Spleen (tissue), 11 donors: ENCODE measurements at regions not wholly inside any gene's neighbourhood (a gene's known extent, or its start where the extent isn't known, plus 50 kb on each side); places are given as distances from the start of the nearest gene placed in this dataset.

ENCODE experiments used
- DNase-seq: peaks from one replicate; pipeline ENCODE4 v3.0.0-alpha.2; 2020
- H3K27ac ChIP-seq, 8 donors: fragments of 200-600 bp; sonication (generic) in 7 of 8; 1 replicate in 4 of 8; 2 replicates in 4 of 8; pipeline versions ENCODE4 v1.5.0 to v1.8.0; 2016 to 2021; ENCODE audit warnings: inconsistent platforms in 4 of 8, mild to moderate bottlenecking in 4 of 8, moderate library complexity in 1 of 8
- H3K27me3 ChIP-seq, 7 donors: fragments of 200-600 bp; sonication (generic) in 6 of 7; replicated peaks in 1 of 7; 1 replicate in 4 of 7; 2 replicates in 3 of 7; pipeline versions ENCODE4 v1.5.0 to v1.8.0; 2016 to 2021; ENCODE audit warnings: inconsistent platforms in 3 of 7, mild to moderate bottlenecking in 1 of 7
- H3K36me3 ChIP-seq, 6 donors: fragments of 200-600 bp; sonication (generic) in 5 of 6; 1 replicate in 4 of 6; 2 replicates in 2 of 6; pipeline versions ENCODE4 v1.5.0 to v1.8.0; 2016 to 2021; ENCODE audit warnings: inconsistent platforms in 2 of 6
- H3K4me1 ChIP-seq, 6 donors: fragments of 200-600 bp; sonication (generic) in 5 of 6; 1 replicate in 3 of 6; 2 replicates in 3 of 6; pipeline versions ENCODE4 v1.5.0 to v1.8.0; 2016 to 2021; ENCODE audit warnings: inconsistent platforms in 3 of 6
- H3K4me3 ChIP-seq, 8 donors: fragments of 200-600 bp; sonication (generic) in 7 of 8; 1 replicate in 4 of 8; 2 replicates in 4 of 8; pipeline versions ENCODE4 v1.5.0 to v1.8.0; 2016 to 2021; ENCODE audit warnings: inconsistent platforms in 4 of 8, mild to moderate bottlenecking in 4 of 8, moderate library complexity in 2 of 8
- H3K9me3 ChIP-seq, 8 donors: fragments of 200-600 bp; sonication (generic) in 7 of 8; 1 replicate in 4 of 8; 2 replicates in 4 of 8; pipeline versions ENCODE4 v1.5.0 to v1.8.0; 2016 to 2021; ENCODE audit warnings: inconsistent platforms in 4 of 8
- POLR2A ChIP-seq, 3 donors: fragments of 450-650 bp; IDR thresholded peaks; one replicate each; pipeline ENCODE4 v1.5.1; 2017; ENCODE audit warnings: antibody characterized with exemption in 3 of 3, mild to moderate bottlenecking in 1 of 3
- POLR2AphosphoS5 ChIP-seq, 3 donors: sonication (generic); formaldehyde crosslinking; IDR thresholded peaks; one replicate each; pipeline ENCODE4 v1.5.1; 2017; ENCODE audit warnings: antibody characterized with exemption in 3 of 3
- WGBS, 5 donors: extraction: QIAGEN DNeasy Blood & Tissue Kit in 3 of 5; methylation state at CpG; one replicate each; pipeline versions ENCODE4 v1.1.5 to v1.1.7; 2013 to 2018; 5-methylcytosine and 5-hydroxymethylcytosine counted together
- intact Hi-C: fragments of 100-400 bp; cut with DNase I; formaldehyde crosslinking; loops from one replicate; pipeline ENCODE4 v1.15.0; 2023; ENCODE audit warnings: low total_unique reads
- TF ChIP-seq, protein P1 (sequence below), 11 experiments: fragments of 200-600 bp in 7 of 11; fragments of 450-650 bp in 4 of 11; sonication (generic) in 4 of 11; IDR thresholded peaks in 8 of 11; conservative IDR thresholded peaks in 3 of 11; 1 replicate in 7 of 11; 2 replicates in 4 of 11; pipeline versions ENCODE4 v1.4.0 to v1.8.0; 2016 to 2021; ENCODE audit warnings: antibody characterized with exemption in 11 of 11, inconsistent platforms in 4 of 11, mild to moderate bottlenecking in 1 of 11
- donor health status: healthy with polysubstance abuse.
- donor health status: DM: no; HTN: no; CAD: no; lungs with moderate emphysema.
- donor health status: DM: no; HTN: no; CAD: no.
- donor health status: Bipolar disorder and iron deficiency.
- donor health status: healthy.
- donor health status: DM: no; HTN: no; CAD: no.
- donor health status: DM: yes; HTN: yes; CAD: no.

DNA sequence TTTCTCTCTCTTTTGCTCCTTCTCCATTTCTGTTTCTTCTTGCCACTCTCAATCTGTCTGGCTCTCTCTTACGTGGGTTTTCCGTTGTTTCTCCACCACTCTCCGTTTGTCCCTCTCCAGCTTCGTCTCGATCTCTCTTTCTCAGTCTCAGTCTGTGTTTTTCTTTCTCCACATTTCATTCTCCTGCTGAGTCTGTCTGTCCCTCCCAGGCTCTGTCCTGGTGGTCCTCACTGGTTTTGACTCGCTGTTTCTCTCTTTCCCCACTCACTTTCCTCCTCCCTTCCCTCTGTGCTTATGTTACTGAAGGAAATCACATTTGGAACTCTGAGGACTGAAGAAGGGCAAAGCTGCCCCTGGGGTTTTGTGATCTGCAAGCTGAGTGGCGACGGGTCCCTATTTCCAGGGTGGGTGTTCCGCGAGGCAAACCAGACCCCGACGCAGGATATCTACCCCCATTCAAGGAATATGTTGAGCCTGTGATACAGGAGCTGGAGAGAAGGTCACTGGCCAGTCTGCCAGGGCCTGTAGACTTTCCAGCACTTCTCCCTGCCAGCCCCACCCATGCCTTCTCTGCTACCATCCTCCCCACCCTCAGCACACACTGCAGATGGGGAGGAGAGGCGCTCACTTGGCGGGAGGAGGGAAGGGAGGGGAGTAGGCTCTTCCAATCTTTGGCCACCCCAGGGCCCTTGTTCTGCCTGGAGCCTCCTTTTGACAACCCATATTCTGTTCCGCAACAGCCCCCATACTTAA, 102.7 kb upstream of the MAP1LC3B2 start:
- WGBS, 5 donors, result 70 to 81% (median 76%) methylated on average over 14 to 15 of the region's 15 CpGs
- Histone ChIP-seq H3K27me3 (peaks cover 0 to 9% (median 0%) of the 10 kb centered on the region in 7 donors), H3K36me3 (no peaks in the 10 kb centered on the region), H3K4me1 (peaks cover 0 to 35% (median 9%) of the 10 kb centered on the region in 6 donors), H3K9me3 (no peaks in the 10 kb centered on the region), H3K4me3 (no peak overlapping the region), H3K27ac (peak overlapping the region in 7 of 8 donors; percentile 9 to 65 (median 44))
- DNase-seq, result peak; percentile 48
- intact Hi-C loops, result no loop called here
- TF ChIP-seq POLR2A (IDR thresholded peaks at IDR 0.05) (no peak), POLR2AphosphoS5 (IDR thresholded peaks at IDR 0.05) (no peak)
- TF ChIP-seq, protein P1, sequence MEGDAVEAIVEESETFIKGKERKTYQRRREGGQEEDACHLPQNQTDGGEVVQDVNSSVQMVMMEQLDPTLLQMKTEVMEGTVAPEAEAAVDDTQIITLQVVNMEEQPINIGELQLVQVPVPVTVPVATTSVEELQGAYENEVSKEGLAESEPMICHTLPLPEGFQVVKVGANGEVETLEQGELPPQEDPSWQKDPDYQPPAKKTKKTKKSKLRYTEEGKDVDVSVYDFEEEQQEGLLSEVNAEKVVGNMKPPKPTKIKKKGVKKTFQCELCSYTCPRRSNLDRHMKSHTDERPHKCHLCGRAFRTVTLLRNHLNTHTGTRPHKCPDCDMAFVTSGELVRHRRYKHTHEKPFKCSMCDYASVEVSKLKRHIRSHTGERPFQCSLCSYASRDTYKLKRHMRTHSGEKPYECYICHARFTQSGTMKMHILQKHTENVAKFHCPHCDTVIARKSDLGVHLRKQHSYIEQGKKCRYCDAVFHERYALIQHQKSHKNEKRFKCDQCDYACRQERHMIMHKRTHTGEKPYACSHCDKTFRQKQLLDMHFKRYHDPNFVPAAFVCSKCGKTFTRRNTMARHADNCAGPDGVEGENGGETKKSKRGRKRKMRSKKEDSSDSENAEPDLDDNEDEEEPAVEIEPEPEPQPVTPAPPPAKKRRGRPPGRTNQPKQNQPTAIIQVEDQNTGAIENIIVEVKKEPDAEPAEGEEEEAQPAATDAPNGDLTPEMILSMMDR (IDR thresholded peaks at IDR 0.05 in 8 of 11, conservative IDR thresholded peaks at IDR 0.05 in 3 of 11), result no peak

DNA sequence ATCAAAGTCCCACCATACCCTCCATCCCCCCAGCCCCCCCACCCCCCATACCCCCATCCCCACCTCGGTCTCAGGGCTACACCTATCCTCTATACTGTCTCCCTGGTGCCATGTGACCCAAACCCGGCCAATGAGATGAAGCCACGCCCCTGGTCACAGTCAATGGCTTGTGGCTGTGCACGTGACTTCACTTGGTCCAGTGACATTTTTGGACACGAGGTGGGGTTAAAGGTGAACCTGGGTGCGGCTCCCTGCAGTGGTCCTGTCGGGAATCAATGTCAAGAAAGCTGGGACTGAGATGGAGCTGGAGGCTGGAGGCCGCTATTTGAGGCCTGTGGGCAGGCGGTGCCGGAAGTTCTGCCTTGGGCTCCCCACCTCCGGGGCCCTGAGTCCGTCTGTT, 100.7 kb upstream of the MAP1LC3B2 start:
- Histone ChIP-seq H3K27ac (no peak overlapping the region), H3K36me3 (no peaks in the 10 kb centered on the region), H3K27me3 (peaks cover 0 to 9% (median 0%) of the 10 kb centered on the region in 7 donors), H3K9me3 (no peaks in the 10 kb centered on the region), H3K4me3 (no peak overlapping the region), H3K4me1 (peaks cover 0 to 25% (median 9%) of the 10 kb centered on the region in 6 donors)
- peak; percentile 34 for DNase-seq
- intact Hi-C loops, result no loop called here
- TF ChIP-seq POLR2AphosphoS5 (IDR thresholded peaks at IDR 0.05), result no peak
- no peak for TF ChIP-seq POLR2A (IDR thresholded peaks at IDR 0.05)
- TF ChIP-seq, protein P1 (IDR thresholded peaks at IDR 0.05 in 8 of 11, conservative IDR thresholded peaks at IDR 0.05 in 3 of 11), result no peak
- 82 to 93% (median 88%) methylated on average over 11 to 12 of the region's 12 CpGs for WGBS, 5 donors

DNA sequence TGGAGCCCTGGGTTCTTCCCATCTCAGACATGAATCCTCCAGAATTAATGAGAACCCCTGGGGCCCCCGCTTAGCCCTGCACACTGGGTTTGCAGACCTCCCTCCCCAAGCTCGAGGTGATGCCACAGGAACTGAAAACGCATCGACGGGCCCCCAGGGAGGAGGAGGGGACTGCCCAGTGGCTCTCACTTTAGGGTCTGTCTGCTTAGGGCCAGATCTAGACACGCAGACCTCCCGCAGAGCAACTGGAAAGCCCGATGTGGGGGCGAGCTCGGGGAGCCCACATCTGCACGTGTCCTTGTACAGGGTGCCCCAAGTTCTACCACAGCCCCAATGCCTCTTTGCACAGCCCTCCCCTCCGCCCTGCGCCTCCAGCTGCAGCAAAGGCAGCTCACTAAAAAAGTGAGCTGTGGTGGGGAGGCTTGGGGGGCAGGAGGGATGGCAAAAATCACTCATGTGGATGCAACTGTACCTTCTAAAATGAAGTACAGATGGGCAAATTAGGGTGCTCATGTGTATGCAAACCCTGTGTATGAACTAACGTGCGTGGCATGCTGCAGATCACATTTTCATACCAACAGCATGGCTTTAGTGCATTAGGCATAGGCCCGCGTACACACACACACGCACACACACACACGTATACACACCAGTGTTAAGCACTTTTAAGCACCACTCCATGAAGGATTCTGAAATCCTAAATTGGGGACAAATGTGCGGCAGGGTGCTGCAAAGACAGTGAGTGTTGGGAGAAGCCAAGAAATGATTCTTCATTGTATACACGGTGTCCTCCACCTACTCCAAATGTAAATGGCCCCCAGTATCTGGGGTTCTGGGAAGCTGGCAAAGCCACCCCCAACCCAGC, 99.9 kb upstream of the MAP1LC3B2 start:
- intact Hi-C loops, result no loop called here
- TF ChIP-seq POLR2AphosphoS5 (IDR thresholded peaks at IDR 0.05) (no peak), POLR2A (IDR thresholded peaks at IDR 0.05) (no peak)
- TF ChIP-seq, protein P1 (IDR thresholded peaks at IDR 0.05 in 8 of 11, conservative IDR thresholded peaks at IDR 0.05 in 3 of 11), result no peak
- peaks cover 0 to 22% (median 9%) of the 10 kb centered on the region in 6 donors for H3K4me1 ChIP-seq
- H3K27ac ChIP-seq, result no peak overlapping the region
- DNase-seq, result peak; percentile 54
- H3K9me3 ChIP-seq, result no peaks in the 10 kb centered on the region
- H3K4me3 ChIP-seq, result no peak overlapping the region
- H3K36me3 ChIP-seq, result no peaks in the 10 kb centered on the region
- 72 to 78% (median 75%) methylated on average over 14 to 21 of the region's 21 CpGs for WGBS, 5 donors
- peaks cover 0 to 9% (median 0%) of the 10 kb centered on the region in 7 donors for H3K27me3 ChIP-seq
